ENCODE measurements at regions not wholly inside any gene's neighbourhood (a gene's known extent, or its start where the extent isn't known, plus 50 kb on each side); places are given as distances from the start of the nearest gene placed in this dataset.

DNA sequence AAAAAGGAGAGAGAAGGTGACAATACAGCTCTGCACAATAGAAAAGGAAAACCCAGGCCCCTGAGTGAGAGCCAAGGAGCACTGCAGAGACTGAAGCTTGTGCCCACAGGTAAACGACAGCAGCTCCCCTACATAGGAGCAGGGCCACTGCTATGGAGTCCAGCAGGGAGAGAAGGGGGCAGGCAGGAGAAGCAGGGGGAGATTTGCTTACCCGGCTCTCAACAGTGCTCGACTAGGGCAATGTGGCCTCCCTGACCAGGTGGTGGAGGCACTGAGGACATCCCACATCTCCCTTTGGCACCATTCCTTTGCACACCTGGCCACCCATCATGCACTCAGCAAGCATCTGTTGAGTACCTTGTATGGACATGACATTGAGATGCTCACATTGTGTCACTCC lies 153.0 kb downstream of the EVX1 start:
- Histone ChIP-seq H3K27me3 (ENCODE audit: control insufficient read depth, insufficient read depth, low read length, poor library complexity, severe bottlenecking) (no peaks in the 10 kb centered on the region), H3K27ac (ENCODE audit: low read depth, low read length) (no peak overlapping the region), H3K9me3 (ENCODE audit: control insufficient read depth, low read length) (no peaks in the 10 kb centered on the region), H3K4me3 (ENCODE audit: low read length) (no peak overlapping the region), H3K4me1 (ENCODE audit: control insufficient read depth, insufficient read depth, low read length) (no peaks in the 10 kb centered on the region), H3K9ac (ENCODE audit: extremely low read depth, low read length, poor library complexity, severe bottlenecking) (no peak overlapping the region), H3K36me3 (ENCODE audit: control insufficient read depth, insufficient read depth, low read length) (no peaks in the 10 kb centered on the region)
- Mint-ChIP-seq H3K36me3 (ENCODE audit: low read depth) (no peaks in the 10 kb centered on the region), H3K9me3 (no peaks in the 10 kb centered on the region), H3K4me3 (no peak overlapping the region), H3K27me3 (ENCODE audit: insufficient read depth) (peaks cover 10% of the 10 kb centered on the region), H3K4me1 (no peaks in the 10 kb centered on the region), H3K27ac (no peak overlapping the region)
- TF ChIP-seq, protein P1, sequence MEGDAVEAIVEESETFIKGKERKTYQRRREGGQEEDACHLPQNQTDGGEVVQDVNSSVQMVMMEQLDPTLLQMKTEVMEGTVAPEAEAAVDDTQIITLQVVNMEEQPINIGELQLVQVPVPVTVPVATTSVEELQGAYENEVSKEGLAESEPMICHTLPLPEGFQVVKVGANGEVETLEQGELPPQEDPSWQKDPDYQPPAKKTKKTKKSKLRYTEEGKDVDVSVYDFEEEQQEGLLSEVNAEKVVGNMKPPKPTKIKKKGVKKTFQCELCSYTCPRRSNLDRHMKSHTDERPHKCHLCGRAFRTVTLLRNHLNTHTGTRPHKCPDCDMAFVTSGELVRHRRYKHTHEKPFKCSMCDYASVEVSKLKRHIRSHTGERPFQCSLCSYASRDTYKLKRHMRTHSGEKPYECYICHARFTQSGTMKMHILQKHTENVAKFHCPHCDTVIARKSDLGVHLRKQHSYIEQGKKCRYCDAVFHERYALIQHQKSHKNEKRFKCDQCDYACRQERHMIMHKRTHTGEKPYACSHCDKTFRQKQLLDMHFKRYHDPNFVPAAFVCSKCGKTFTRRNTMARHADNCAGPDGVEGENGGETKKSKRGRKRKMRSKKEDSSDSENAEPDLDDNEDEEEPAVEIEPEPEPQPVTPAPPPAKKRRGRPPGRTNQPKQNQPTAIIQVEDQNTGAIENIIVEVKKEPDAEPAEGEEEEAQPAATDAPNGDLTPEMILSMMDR (conservative IDR thresholded peaks at IDR 0.05), result no peak
- WGBS, 2 experiments (ENCODE audit: insufficient coverage in 1 of 2, insufficient read length in 1 of 2), result 88 to 96% methylated on average over 3 of the region's 3 CpGs
- DNase-seq, result no peak

DNA sequence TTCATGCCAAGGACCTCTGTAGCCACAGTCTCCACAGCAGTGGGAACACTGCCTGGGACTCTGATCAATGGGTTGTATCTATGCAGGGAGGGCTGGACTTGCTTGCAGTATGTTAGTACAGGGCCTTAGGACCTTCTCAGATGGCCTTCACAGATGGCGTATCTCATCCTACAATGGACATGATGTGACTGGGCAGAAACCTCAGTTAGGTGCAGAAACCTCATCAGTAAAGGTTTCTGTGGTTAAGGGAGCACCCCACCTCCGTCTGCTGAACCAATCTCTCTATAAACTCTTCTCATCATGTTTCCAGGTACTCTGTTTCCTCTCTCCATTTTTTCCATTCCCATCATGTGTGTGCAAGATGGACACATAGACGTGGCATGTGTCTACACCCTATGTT lies 154.9 kb downstream of the EVX1 start:
- Mint-ChIP-seq H3K4me1 (no peaks in the 10 kb centered on the region), H3K27me3 (ENCODE audit: insufficient read depth) (peaks cover 10% of the 10 kb centered on the region), H3K4me3 (no peak overlapping the region), H3K9me3 (peaks cover 4% of the 10 kb centered on the region), H3K27ac (no peak overlapping the region), H3K36me3 (ENCODE audit: low read depth) (no peaks in the 10 kb centered on the region)
- Histone ChIP-seq H3K4me3 (ENCODE audit: low read length) (no peak overlapping the region), H3K36me3 (ENCODE audit: control insufficient read depth, insufficient read depth, low read length) (no peaks in the 10 kb centered on the region), H3K9ac (ENCODE audit: extremely low read depth, low read length, poor library complexity, severe bottlenecking) (no peak overlapping the region), H3K9me3 (ENCODE audit: control insufficient read depth, low read length) (no peaks in the 10 kb centered on the region), H3K27ac (ENCODE audit: low read depth, low read length) (no peak overlapping the region), H3K4me1 (ENCODE audit: control insufficient read depth, insufficient read depth, low read length) (no peaks in the 10 kb centered on the region), H3K27me3 (ENCODE audit: control insufficient read depth, insufficient read depth, low read length, poor library complexity, severe bottlenecking) (no peaks in the 10 kb centered on the region)
- 96 to 100% methylated on average over 2 to 3 of the region's 3 CpGs for WGBS, 2 experiments (ENCODE audit: insufficient coverage in 1 of 2, insufficient read length in 1 of 2)
- DNase-seq, result no peak
- TF ChIP-seq, protein P1 (conservative IDR thresholded peaks at IDR 0.05), result no peak

DNA sequence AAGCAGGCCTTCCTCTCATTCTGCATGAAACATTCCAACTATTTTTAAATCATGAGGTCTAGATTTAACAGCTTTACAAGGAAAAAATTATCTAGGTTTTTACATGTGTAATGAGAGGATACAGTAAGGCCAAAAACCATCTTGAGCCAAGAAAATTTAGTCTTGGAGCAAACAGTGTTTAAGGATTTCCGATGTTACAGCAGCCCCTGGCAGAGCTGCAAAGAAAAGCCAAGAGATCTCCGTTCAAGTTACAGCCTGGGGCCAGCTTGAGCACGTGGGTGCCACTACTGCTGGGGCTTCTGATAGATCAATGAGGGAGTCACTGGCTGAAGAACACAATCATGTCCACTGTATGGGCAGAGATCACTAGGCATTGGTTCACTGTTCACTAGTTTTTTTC lies 156.2 kb downstream of the EVX1 start:
- TF ChIP-seq, protein P1 (conservative IDR thresholded peaks at IDR 0.05), result no peak

More for the DNA sequence above, 156.2 kb downstream of the EVX1 start:
- Histone ChIP-seq H3K27me3 (ENCODE audit: control insufficient read depth, insufficient read depth, low read length, poor library complexity, severe bottlenecking) (no peaks in the 10 kb centered on the region), H3K27ac (ENCODE audit: low read depth, low read length) (no peak overlapping the region), H3K4me3 (ENCODE audit: low read length) (no peak overlapping the region), H3K36me3 (ENCODE audit: control insufficient read depth, insufficient read depth, low read length) (no peaks in the 10 kb centered on the region), H3K9ac (ENCODE audit: extremely low read depth, low read length, poor library complexity, severe bottlenecking) (no peak overlapping the region), H3K4me1 (ENCODE audit: control insufficient read depth, insufficient read depth, low read length) (no peaks in the 10 kb centered on the region), H3K9me3 (ENCODE audit: control insufficient read depth, low read length) (no peaks in the 10 kb centered on the region)
- Mint-ChIP-seq H3K36me3 (ENCODE audit: low read depth) (no peaks in the 10 kb centered on the region), H3K4me3 (no peak overlapping the region), H3K9me3 (peaks cover 4% of the 10 kb centered on the region), H3K4me1 (no peaks in the 10 kb centered on the region), H3K27me3 (ENCODE audit: insufficient read depth) (peaks cover 10% of the 10 kb centered on the region), H3K27ac (no peak overlapping the region)
- no peak for DNase-seq
- 81% methylated on average over 3 of the region's 3 CpGs for WGBS, 2 experiments (ENCODE audit: insufficient coverage in 1 of 2, insufficient read length in 1 of 2)

All from endodermal cell (in vitro differentiated cells).